ENCODE measurements at regions not wholly inside any gene's neighbourhood (a gene's known extent, or its start where the extent isn't known, plus 50 kb on each side); places are given as distances from the start of the nearest gene placed in this dataset.

DNA sequence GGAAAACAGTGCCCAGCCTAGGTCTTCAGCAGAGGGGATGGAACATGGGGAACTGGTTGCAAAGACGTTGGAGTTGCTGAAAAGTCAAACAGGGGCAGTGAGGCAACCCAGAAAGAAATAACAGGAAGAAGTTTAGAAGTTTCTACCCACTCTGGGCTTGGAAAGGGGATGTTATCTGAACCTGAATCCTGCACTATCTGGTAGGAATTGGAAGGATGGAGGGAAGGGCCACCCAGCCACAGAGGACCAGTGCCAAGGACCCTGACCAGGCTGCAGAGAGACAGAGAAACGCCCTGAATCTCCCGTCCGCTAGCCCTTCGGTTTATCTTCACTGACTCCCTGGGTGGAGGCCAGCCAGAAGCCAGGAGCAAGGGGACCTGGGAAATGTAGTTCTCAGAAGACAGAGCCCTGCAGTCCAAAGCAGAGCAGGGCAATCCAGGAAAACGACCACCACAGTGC lies 217.3 kb upstream of the RREB1 start:
- TF ChIP-seq TAF1 (IDR thresholded peaks at IDR 0.05; ENCODE audit: borderline replicate concordance, low read depth, low read length) = no peak
- TF ChIP-seq POLR2A (IDR thresholded peaks at IDR 0.05; ENCODE audit: low read depth, low read length) = no peak

All from GM12892 (cell line).